Right forelimb (tissue), 1 donor: ENCODE measurements at regions not wholly inside any gene's neighbourhood (a gene's known extent, or its start where the extent isn't known, plus 50 kb on each side); places are given as distances from the start of the nearest gene placed in this dataset.

Experiments
- DNase-seq: peaks from one replicate; pipeline ENCODE4 v3.0.0-alpha.2; 2018

- DNase-seq, result no peak
These were observed 143.8 kb upstream of the PPARGC1A start for GRCh38 chr4:24033626-24034025.

- DNase-seq, result no peak
These were observed 142.6 kb upstream of the PPARGC1A start for GRCh38 chr4:24032371-24032989.

GRCh38 chr4:24026596-24026995, 136.7 kb upstream of the PPARGC1A start:
- no peak for DNase-seq

- no peak for DNase-seq
These were observed 134.8 kb upstream of the PPARGC1A start for GRCh38 chr4:24024605-24025004.

- DNase-seq, result no peak
These were observed 134.3 kb upstream of the PPARGC1A start for GRCh38 chr4:24024157-24024556.

- DNase-seq, result no peak
These were observed 125.9 kb upstream of the PPARGC1A start for GRCh38 chr4:24015782-24016181.

- DNase-seq, result no peak
These were observed 124.0 kb upstream of the PPARGC1A start for GRCh38 chr4:24013668-24014422.

- no peak for DNase-seq
These were observed 121.1 kb upstream of the PPARGC1A start for GRCh38 chr4:24010994-24011393.

GRCh38 chr4:24010573-24010972, 120.7 kb upstream of the PPARGC1A start:
- no peak for DNase-seq

GRCh38 chr4:24007860-24008261, 118.0 kb upstream of the PPARGC1A start:
- DNase-seq, result no peak

- DNase-seq, result no peak
These were observed 116.4 kb upstream of the PPARGC1A start for GRCh38 chr4:24006269-24006668.

- no peak for DNase-seq
These were observed 114.1 kb upstream of the PPARGC1A start for GRCh38 chr4:24003926-24004325.

- DNase-seq, result no peak
These were observed 113.6 kb upstream of the PPARGC1A start for GRCh38 chr4:24003496-24003895.

GRCh38 chr4:24002330-24002966, 112.6 kb upstream of the PPARGC1A start:
- DNase-seq, result no peak

GRCh38 chr4:24001486-24002329, 111.9 kb upstream of the PPARGC1A start:
- no peak for DNase-seq

- DNase-seq, result no peak
These were observed 110.6 kb upstream of the PPARGC1A start for GRCh38 chr4:24000470-24000831.

- no peak for DNase-seq
These were observed 110.0 kb upstream of the PPARGC1A start for GRCh38 chr4:23999714-24000469.

GRCh38 chr4:23993373-23993772, 103.5 kb upstream of the PPARGC1A start:
- DNase-seq, result no peak

GRCh38 chr4:23991444-23991843, 101.6 kb upstream of the PPARGC1A start:
- no peak for DNase-seq

GRCh38 chr4:23986270-23986669, 96.4 kb upstream of the PPARGC1A start:
- DNase-seq, result no peak

- DNase-seq, result no peak
These were observed 91.5 kb upstream of the PPARGC1A start for GRCh38 chr4:23981328-23981727.

GRCh38 chr4:23979534-23979933, 89.7 kb upstream of the PPARGC1A start:
- no peak for DNase-seq

GRCh38 chr4:23978002-23978401, 88.2 kb upstream of the PPARGC1A start:
- DNase-seq, result no peak
